ENCODE measurements at regions not wholly inside any gene's neighbourhood (a gene's known extent, or its start where the extent isn't known, plus 50 kb on each side); places are given as distances from the start of the nearest gene placed in this dataset.
"Not testable (repeated sequence)": the region's sequence is repeated elsewhere in the genome, so short reads cannot be mapped to it uniquely, and the experiment has no call there.

GRCh38 chr13:34176633-34177032, 358.7 kb downstream of the RFC3 start:
- no peak for DNase-seq

- DNase-seq: no peak
These were observed 361.5 kb downstream of the RFC3 start for GRCh38 chr13:34179481-34179880.

- DNase-seq: no peak
These were observed 362.0 kb downstream of the RFC3 start for GRCh38 chr13:34179927-34180326.

- DNase-seq: not testable (repeated sequence)
These were observed 363.3 kb downstream of the RFC3 start for GRCh38 chr13:34181256-34181655.

- no peak for DNase-seq
These were observed 372.0 kb downstream of the RFC3 start for GRCh38 chr13:34189946-34190345.

GRCh38 chr13:34201050-34201913, 383.3 kb downstream of the RFC3 start:
- DNase-seq: no peak

GRCh38 chr13:34207334-34207733, 389.4 kb downstream of the RFC3 start:
- DNase-seq: no peak

GRCh38 chr13:34207872-34208271, 389.9 kb downstream of the RFC3 start:
- DNase-seq: no peak

GRCh38 chr13:34208336-34208735, 390.4 kb downstream of the RFC3 start:
- DNase-seq: no peak

- DNase-seq: no peak
These were observed 392.4 kb downstream of the RFC3 start for GRCh38 chr13:34210341-34210740.

GRCh38 chr13:34214686-34215085, 396.7 kb downstream of the RFC3 start:
- DNase-seq: no peak

- no peak for DNase-seq
These were observed 398.3 kb downstream of the RFC3 start for GRCh38 chr13:34216256-34216655.

- DNase-seq: no peak
These were observed 399.5 kb downstream of the RFC3 start for GRCh38 chr13:34217343-34218025.

GRCh38 chr13:34223984-34224383, 406.0 kb downstream of the RFC3 start:
- no peak for DNase-seq

- DNase-seq: no peak
These were observed 406.9 kb downstream of the RFC3 start for GRCh38 chr13:34224877-34225276.

- no peak for DNase-seq
These were observed 412.3 kb downstream of the RFC3 start for GRCh38 chr13:34230271-34230670.

GRCh38 chr13:34241332-34241731, 423.4 kb downstream of the RFC3 start:
- DNase-seq: no peak

GRCh38 chr13:34243403-34243802, 425.5 kb downstream of the RFC3 start:
- DNase-seq: no peak

GRCh38 chr13:34246511-34246910, 428.6 kb downstream of the RFC3 start:
- DNase-seq: no peak

GRCh38 chr13:34247596-34247995, 429.6 kb downstream of the RFC3 start:
- DNase-seq: no peak

- DNase-seq: no peak
These were observed 431.6 kb downstream of the RFC3 start for GRCh38 chr13:34249546-34250039.

GRCh38 chr13:34250151-34250670, 432.3 kb downstream of the RFC3 start:
- DNase-seq: no peak

GRCh38 chr13:34254366-34254765, 436.4 kb downstream of the RFC3 start:
- no peak for DNase-seq

GRCh38 chr13:34255711-34256110, 437.8 kb downstream of the RFC3 start:
- DNase-seq: no peak
